ENCODE measurements at regions not wholly inside any gene's neighbourhood (a gene's known extent, or its start where the extent isn't known, plus 50 kb on each side); places are given as distances from the start of the nearest gene placed in this dataset.

GRCh38 chr19:28936001-28936400, 276.9 kb downstream of the UQCRFS1 start:
- no peak for DNase-seq (ENCODE audit: low read depth)

GRCh38 chr19:28934631-28935030, 278.3 kb downstream of the UQCRFS1 start:
- no peak for DNase-seq (ENCODE audit: low read depth)

- DNase-seq (ENCODE audit: low read depth): no peak
Measured at GRCh38 chr19:28933039-28933438, 279.9 kb downstream of the UQCRFS1 start.

- DNase-seq (ENCODE audit: low read depth): no peak
Measured at GRCh38 chr19:28932446-28932845, 280.5 kb downstream of the UQCRFS1 start.

- DNase-seq (ENCODE audit: low read depth): no peak
Measured at GRCh38 chr19:28929006-28929405, 283.9 kb downstream of the UQCRFS1 start.

GRCh38 chr19:28927456-28927855, 285.5 kb downstream of the UQCRFS1 start:
- no peak for DNase-seq (ENCODE audit: low read depth)

GRCh38 chr19:28920269-28921066, 292.5 kb downstream of the UQCRFS1 start:
- no peak for DNase-seq (ENCODE audit: low read depth)

- no peak for DNase-seq (ENCODE audit: low read depth)
Measured at GRCh38 chr19:28917621-28918020, 295.3 kb downstream of the UQCRFS1 start.

- no peak for DNase-seq (ENCODE audit: low read depth)
Measured at GRCh38 chr19:28915737-28916460, 297.1 kb downstream of the UQCRFS1 start.

- DNase-seq (ENCODE audit: low read depth): no peak
Measured at GRCh38 chr19:28915202-28915601, 297.7 kb downstream of the UQCRFS1 start.

- DNase-seq (ENCODE audit: low read depth): no peak
Measured at GRCh38 chr19:28914173-28914572, 298.8 kb downstream of the UQCRFS1 start.

GRCh38 chr19:28913626-28914025, 299.3 kb downstream of the UQCRFS1 start:
- DNase-seq (ENCODE audit: low read depth): no peak

- no peak for DNase-seq (ENCODE audit: low read depth)
Measured at GRCh38 chr19:28908941-28909340, 304.0 kb downstream of the UQCRFS1 start.

GRCh38 chr19:28907534-28907933, 305.4 kb downstream of the UQCRFS1 start:
- DNase-seq (ENCODE audit: low read depth): no peak

GRCh38 chr19:28905996-28906395, 307.0 kb downstream of the UQCRFS1 start:
- DNase-seq (ENCODE audit: low read depth): no peak

- DNase-seq (ENCODE audit: low read depth): no peak
Measured at GRCh38 chr19:28899703-28900102, 313.2 kb downstream of the UQCRFS1 start.

GRCh38 chr19:28898249-28898648, 314.7 kb downstream of the UQCRFS1 start:
- DNase-seq (ENCODE audit: low read depth): no peak

GRCh38 chr19:28889941-28890670, 322.8 kb downstream of the UQCRFS1 start:
- no peak for DNase-seq (ENCODE audit: low read depth)

GRCh38 chr19:28887920-28888618, 324.9 kb downstream of the UQCRFS1 start:
- no peak for DNase-seq (ENCODE audit: low read depth)

GRCh38 chr19:28886708-28887107, 326.2 kb downstream of the UQCRFS1 start:
- no peak for DNase-seq (ENCODE audit: low read depth)

- no peak for DNase-seq (ENCODE audit: low read depth)
Measured at GRCh38 chr19:28885965-28886364, 327.0 kb downstream of the UQCRFS1 start.

- no peak for DNase-seq (ENCODE audit: low read depth)
Measured at GRCh38 chr19:28884786-28885476, 328.0 kb downstream of the UQCRFS1 start.

Measured in CMK (cell line).